MM.1S (cell line): ENCODE measurements at regions not wholly inside any gene's neighbourhood (a gene's known extent, or its start where the extent isn't known, plus 50 kb on each side); places are given as distances from the start of the nearest gene placed in this dataset.

Experiments used
- DNase-seq: peaks from one replicate; pipeline ENCODE4 v3.0.0-alpha.2; 2015
- H2AFZ ChIP-seq: fragments of 300-600 bp; sonication (generic); 2 replicates; pipeline ENCODE4 v1.6.0; 2016; ENCODE audit warnings: antibody characterized with exemption, low read length
- H3F3A ChIP-seq: fragments of 300-600 bp; sonication (generic); 2 replicates; pipeline ENCODE4 v1.6.1; 2016; ENCODE audit warnings: mild to moderate bottlenecking, antibody characterized with exemption, low read length, moderate library complexity, mixed read lengths; ENCODE audit not compliant: insufficient read depth
- H3K27ac ChIP-seq: fragments of 300-600 bp; sonication (generic); 2 replicates; pipeline ENCODE4 v1.5.1; 2016; ENCODE audit warnings: mild to moderate bottlenecking, low read length
- H3K27me3 ChIP-seq: fragments of 300-600 bp; sonication (generic); replicated peaks from 2 replicates; pipeline ENCODE4 v1.6.0; 2016; ENCODE audit warnings: low read length; ENCODE audit not compliant: insufficient read depth
- H3K36me3 ChIP-seq: fragments of 300-600 bp; sonication (generic); replicated peaks from 2 replicates; pipeline ENCODE4 v1.6.1; 2016; ENCODE audit warnings: mild to moderate bottlenecking, low read length, mixed read lengths; ENCODE audit not compliant: insufficient read depth
- H3K4me1 ChIP-seq: fragments of 300-600 bp; sonication (generic); 2 replicates; pipeline ENCODE4 v1.6.1; 2016; ENCODE audit warnings: low read length, mixed read lengths
- H3K4me2 ChIP-seq: fragments of 300-600 bp; sonication (generic); 2 replicates; pipeline ENCODE4 v1.6.0; 2016; ENCODE audit warnings: low read depth, low read length
- H3K4me3 ChIP-seq: fragments of 300-600 bp; sonication (generic); 2 replicates; pipeline ENCODE4 v1.5.1; 2016; ENCODE audit warnings: low read length, mixed read lengths
- H3K79me2 ChIP-seq: fragments of 300-600 bp; sonication (generic); 2 replicates; pipeline ENCODE4 v1.6.1; 2016; ENCODE audit warnings: mixed run types, low read length, mixed read lengths
- H3K9ac ChIP-seq: fragments of 300-600 bp; sonication (generic); 2 replicates; pipeline ENCODE4 v1.6.1; 2016; ENCODE audit warnings: low read length, mixed read lengths
- H3K9me2 ChIP-seq: fragments of 300-600 bp; sonication (generic); replicated peaks from 2 replicates; pipeline ENCODE4 v1.6.1; 2016; ENCODE audit warnings: mild to moderate bottlenecking, low read length, mixed read lengths; ENCODE audit not compliant: insufficient read depth
- H3K9me3 ChIP-seq: fragments of 300-600 bp; sonication (generic); replicated peaks from 2 replicates; pipeline ENCODE4 v1.6.1; 2016; ENCODE audit warnings: mild to moderate bottlenecking, low read length, mixed read lengths; ENCODE audit not compliant: insufficient read depth
- H4K20me1 ChIP-seq: fragments of 300-600 bp; sonication (generic); 2 replicates; pipeline ENCODE4 v1.6.1; 2016; ENCODE audit warnings: mild to moderate bottlenecking, low read length, moderate library complexity, mixed read lengths; ENCODE audit not compliant: insufficient read depth
- EZH2 ChIP-seq: fragments of 300-600 bp; sonication (generic); optimal IDR thresholded peaks from 2 replicates; pipeline ENCODE3; 2017; ENCODE audit warnings: low read depth, mild to moderate bottlenecking, antibody characterized with exemption, low read length, mixed read lengths
- EZH2phosphoT487 ChIP-seq: fragments of 300-600 bp; sonication (generic); IDR thresholded peaks from 2 replicates; pipeline ENCODE4 v1.6.1; 2018; ENCODE audit warnings: antibody characterized with exemption, low read length
- TF ChIP-seq, protein P1 (sequence below): fragments of 300-600 bp; sonication (generic); IDR thresholded peaks from 2 replicates; pipeline ENCODE4 v1.5.1; 2016; ENCODE audit warnings: antibody characterized with exemption, low read length, mixed read lengths

DNA sequence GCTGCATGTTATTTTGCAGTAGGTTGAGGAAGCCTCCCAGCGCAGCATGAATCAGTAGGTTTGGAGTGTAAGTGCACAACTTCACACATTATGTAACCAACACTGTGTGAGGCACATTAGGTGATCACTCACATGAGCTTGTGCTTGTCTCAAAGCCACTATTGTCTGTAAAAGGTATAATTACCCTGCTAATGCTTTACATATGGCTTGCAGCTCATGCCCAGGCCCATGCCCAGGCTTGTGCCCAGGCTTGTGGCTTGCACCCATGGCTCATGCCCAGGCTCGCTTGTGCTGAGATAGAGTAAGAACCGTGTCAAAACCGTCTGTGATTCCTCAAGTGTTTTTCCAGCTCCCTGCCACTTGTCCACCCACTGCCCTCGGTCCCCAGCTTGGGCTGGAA lies 596.3 kb downstream of the LTN1 start:
- Histone ChIP-seq H3F3A (no peaks in the 10 kb centered on the region), H3K4me2 (no peak overlapping the region), H4K20me1 (no peaks in the 10 kb centered on the region), H3K27me3 (no peaks in the 10 kb centered on the region), H3K4me1 (no peaks in the 10 kb centered on the region), H3K9me2 (no peaks in the 10 kb centered on the region), H3K9me3 (no peaks in the 10 kb centered on the region), H3K9ac (no peak overlapping the region), H3K4me3 (no peak overlapping the region), H2AFZ (no peak overlapping the region), H3K36me3 (no peaks in the 10 kb centered on the region), H3K79me2 (no peaks in the 10 kb centered on the region), H3K27ac (no peak overlapping the region)
- no peak for DNase-seq
- TF ChIP-seq, protein P1, sequence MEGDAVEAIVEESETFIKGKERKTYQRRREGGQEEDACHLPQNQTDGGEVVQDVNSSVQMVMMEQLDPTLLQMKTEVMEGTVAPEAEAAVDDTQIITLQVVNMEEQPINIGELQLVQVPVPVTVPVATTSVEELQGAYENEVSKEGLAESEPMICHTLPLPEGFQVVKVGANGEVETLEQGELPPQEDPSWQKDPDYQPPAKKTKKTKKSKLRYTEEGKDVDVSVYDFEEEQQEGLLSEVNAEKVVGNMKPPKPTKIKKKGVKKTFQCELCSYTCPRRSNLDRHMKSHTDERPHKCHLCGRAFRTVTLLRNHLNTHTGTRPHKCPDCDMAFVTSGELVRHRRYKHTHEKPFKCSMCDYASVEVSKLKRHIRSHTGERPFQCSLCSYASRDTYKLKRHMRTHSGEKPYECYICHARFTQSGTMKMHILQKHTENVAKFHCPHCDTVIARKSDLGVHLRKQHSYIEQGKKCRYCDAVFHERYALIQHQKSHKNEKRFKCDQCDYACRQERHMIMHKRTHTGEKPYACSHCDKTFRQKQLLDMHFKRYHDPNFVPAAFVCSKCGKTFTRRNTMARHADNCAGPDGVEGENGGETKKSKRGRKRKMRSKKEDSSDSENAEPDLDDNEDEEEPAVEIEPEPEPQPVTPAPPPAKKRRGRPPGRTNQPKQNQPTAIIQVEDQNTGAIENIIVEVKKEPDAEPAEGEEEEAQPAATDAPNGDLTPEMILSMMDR, result no peak
- TF ChIP-seq EZH2phosphoT487 (no peak), EZH2 (no peak)

DNA sequence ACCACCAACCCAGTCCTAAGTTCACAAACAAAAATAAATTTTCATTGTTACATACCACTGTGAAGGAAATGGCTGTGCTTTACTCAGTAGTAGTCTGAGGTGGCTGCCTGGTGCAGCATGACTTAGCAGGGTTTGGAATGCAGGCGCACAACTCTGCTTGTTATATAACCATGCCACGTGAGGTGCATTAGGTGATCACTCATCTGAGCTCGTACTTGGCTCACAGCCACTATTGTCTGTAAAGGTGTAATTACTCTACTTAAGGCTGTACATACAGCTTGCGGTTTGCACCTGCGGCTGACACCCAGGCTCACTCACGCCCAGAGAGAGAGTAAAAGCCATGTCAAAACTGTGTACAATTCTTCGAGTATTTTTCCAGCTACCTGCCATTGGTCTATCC lies 599.4 kb downstream of the LTN1 start:
- DNase-seq, result no peak
- H3K27ac ChIP-seq, result no peak overlapping the region
- H3K9me3 ChIP-seq, result no peaks in the 10 kb centered on the region

DNA sequence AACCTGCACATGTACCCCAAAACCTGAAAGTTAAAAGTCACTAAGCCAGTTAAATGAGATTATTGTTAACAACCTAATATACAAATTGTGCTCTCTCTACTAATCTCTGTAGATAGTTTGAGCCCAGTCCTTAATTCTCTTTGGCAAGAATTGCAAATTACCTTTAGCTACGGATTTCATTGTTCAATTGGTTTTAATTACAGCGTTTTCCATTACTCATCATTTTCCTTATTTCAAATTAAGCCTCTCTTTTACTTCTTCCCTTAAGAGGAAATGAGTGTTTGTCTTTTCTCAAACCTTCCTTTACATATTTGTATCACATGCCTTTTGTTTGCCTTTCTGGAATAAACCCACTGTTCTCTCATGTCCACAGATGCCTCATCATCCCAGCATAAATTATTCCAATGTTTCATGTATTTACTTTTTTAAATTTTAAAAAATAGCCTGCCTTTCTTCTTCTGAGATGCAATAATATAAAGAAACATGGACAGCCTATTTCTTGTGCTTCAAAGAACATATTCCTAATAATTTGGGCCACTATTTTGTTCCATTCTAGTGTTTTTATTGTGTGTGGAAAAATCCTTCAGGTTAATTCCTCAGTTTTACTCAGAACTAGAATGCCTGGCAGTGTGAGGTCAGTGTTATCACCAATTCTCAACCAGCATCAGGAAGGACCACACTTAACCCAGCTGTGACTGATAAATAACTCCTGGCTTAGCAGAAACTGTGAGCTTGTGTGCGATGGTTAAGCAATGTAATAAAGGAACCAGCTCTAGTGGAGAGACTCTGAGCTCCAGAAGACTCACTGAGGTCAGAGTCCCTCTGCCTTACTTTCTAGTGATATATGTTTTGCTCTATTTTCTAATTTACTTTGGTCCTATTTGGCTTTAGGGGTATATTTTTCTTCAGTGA lies 600.5 kb downstream of the LTN1 start:
- no peaks in the 10 kb centered on the region for H3K27me3 ChIP-seq
- H3K79me2 ChIP-seq, result no peaks in the 10 kb centered on the region
- no peak overlapping the region for H3K4me2 ChIP-seq
- H3K36me3 ChIP-seq, result no peaks in the 10 kb centered on the region
- H3F3A ChIP-seq, result peaks cover 6% of the 10 kb centered on the region; the same call in 1 of the 2 replicates
- no peak overlapping the region for H3K4me3 ChIP-seq
- no peaks in the 10 kb centered on the region for H3K9me3 ChIP-seq
- DNase-seq, result no peak
- no peak overlapping the region for H2AFZ ChIP-seq
- H4K20me1 ChIP-seq, result no peaks in the 10 kb centered on the region
- no peaks in the 10 kb centered on the region for H3K9me2 ChIP-seq
- no peak overlapping the region for H3K9ac ChIP-seq
- H3K27ac ChIP-seq, result no peak overlapping the region
- H3K4me1 ChIP-seq, result peaks cover 12% of the 10 kb centered on the region
- TF ChIP-seq EZH2 (no peak), EZH2phosphoT487 (no peak)
- TF ChIP-seq, protein P1, result no peak

More for the DNA sequence above, 599.4 kb downstream of the LTN1 start:
- Histone ChIP-seq H3K9me2 (no peaks in the 10 kb centered on the region), H3K4me2 (no peak overlapping the region), H3K4me3 (no peak overlapping the region), H3K27me3 (no peaks in the 10 kb centered on the region), H3K4me1 (peaks cover 3% of the 10 kb centered on the region; the same call in 1 of the 2 replicates), H2AFZ (no peak overlapping the region), H3K9ac (no peak overlapping the region), H3F3A (no peaks in the 10 kb centered on the region), H4K20me1 (no peaks in the 10 kb centered on the region), H3K79me2 (no peaks in the 10 kb centered on the region), H3K36me3 (no peaks in the 10 kb centered on the region)
- no peak for TF ChIP-seq EZH2phosphoT487
- no peak for TF ChIP-seq EZH2
